Psoas muscle (tissue), 7 donors: ENCODE measurements at regions not wholly inside any gene's neighbourhood (a gene's known extent, or its start where the extent isn't known, plus 50 kb on each side); places are given as distances from the start of the nearest gene placed in this dataset.

ENCODE experiments used
- ATAC-seq, 4 donors: fragments of 200-7000 bp; cut with Tn5 transposase; one replicate each; pipeline ENCODE4 v1.9.1; 2020; ENCODE audit warnings: moderate library complexity in 3 of 4, mild to moderate bottlenecking in 2 of 4
- DNase-seq, 2 donors: peaks; one replicate each; pipeline ENCODE4 v3.0.0-alpha.2; 2020
- H3K27ac ChIP-seq: fragments of 200-600 bp; one replicate; pipeline ENCODE4 v1.8.0; 2022
- H3K27me3 ChIP-seq, 3 donors: fragments of 200-600 bp in 1 of 3; one replicate each; pipeline versions ENCODE4 v1.6.1 to v1.8.0; 2013 to 2022; ENCODE audit warnings: low read length in 2 of 3, mild to moderate bottlenecking in 2 of 3, moderate library complexity in 1 of 3; ENCODE audit not compliant: insufficient read depth in 3 of 3
- H3K36me3 ChIP-seq, 2 donors: fragments of 200-600 bp in 1 of 2; one replicate each; pipeline versions ENCODE4 v1.6.1 to v1.8.0; 2013 to 2022; ENCODE audit warnings: low read depth in 1 of 2, mild to moderate bottlenecking in 1 of 2, moderate library complexity in 1 of 2; ENCODE audit not compliant: insufficient read depth in 1 of 2
- H3K4me1 ChIP-seq: fragments of 200-600 bp; one replicate; pipeline ENCODE4 v1.8.0; 2022
- H3K4me3 ChIP-seq: fragments of 200-600 bp; one replicate; pipeline ENCODE4 v1.8.0; 2022; ENCODE audit warnings: mild to moderate bottlenecking
- H3K9me3 ChIP-seq: fragments of 200-600 bp; one replicate; pipeline ENCODE4 v1.8.0; 2022
- CTCF ChIP-seq: fragments of 200-600 bp; IDR thresholded peaks from one replicate; pipeline ENCODE4 v1.8.0; 2022; ENCODE audit warnings: antibody characterized with exemption
- WGBS, 3 donors: extraction: QIAGEN DNeasy Blood & Tissue Kit; methylation state at CpG; one replicate each; pipeline versions ENCODE4 v1.1.6 to v1.1.7; 2013; 5-methylcytosine and 5-hydroxymethylcytosine counted together
- intact Hi-C, 2 donors: fragments of 100-400 bp; cut with DNase I; formaldehyde crosslinking; loops; one replicate each; pipeline versions ENCODE4 v1.11.0 to v1.14.2; 2022
- donor health status: healthy with polysubstance abuse.
- donor health status: DM: no; HTN: no; CAD: no; lungs with moderate emphysema.
- donor health status: Bipolar disorder and iron deficiency.
- donor health status: healthy.
- donor health status: DM: yes; HTN: yes; CAD: no.
- donor health status: DM: no; HTN: no; CAD: no.
- donor health status: DM: yes; HTN: yes; CAD: no.

- TF ChIP-seq CTCF = no peak
- Histone ChIP-seq H3K36me3 (no peaks in the 10 kb centered on the region), H3K4me3 (no peak overlapping the region), H3K27me3 (no peaks in the 10 kb centered on the region), H3K4me1 (peaks cover 3% of the 10 kb centered on the region), H3K9me3 (no peaks in the 10 kb centered on the region), H3K27ac (no peak overlapping the region)
- intact Hi-C loops = no loop called here
- ATAC-seq (no peak), DNase-seq (no peak)
- 96 to 97% (median 96%) methylated on average over 3 of the region's 3 CpGs for WGBS, 3 donors
These were observed 97.9 kb upstream of the STEAP1B start for GRCh38 chr7:22597844-22598243.

- Histone ChIP-seq H3K27ac (no peak overlapping the region), H3K4me1 (no peaks in the 10 kb centered on the region), H3K36me3 (no peaks in the 10 kb centered on the region), H3K27me3 (peaks cover 0 to 3% (median 0%) of the 10 kb centered on the region in 3 donors), H3K4me3 (no peak overlapping the region), H3K9me3 (no peaks in the 10 kb centered on the region)
- intact Hi-C loops = no loop called here
- no peak for TF ChIP-seq CTCF
- DNase-seq = no peak
- 80 to 86% (median 82%) methylated on average over 5 of the region's 5 CpGs for WGBS, 3 donors
- no peak for ATAC-seq
These were observed 96.9 kb upstream of the STEAP1B start for GRCh38 chr7:22596763-22597400.

- TF ChIP-seq CTCF = no peak
- intact Hi-C loops = no loop called here
- H3K27ac ChIP-seq = no peak overlapping the region
- 82 to 86% (median 83%) methylated on average over 2 of the region's 2 CpGs for WGBS, 3 donors
- H3K27me3 ChIP-seq = peaks cover 0 to 3% (median 0%) of the 10 kb centered on the region in 3 donors
- H3K9me3 ChIP-seq = no peaks in the 10 kb centered on the region
- no peaks in the 10 kb centered on the region for H3K36me3 ChIP-seq
- no peak overlapping the region for H3K4me3 ChIP-seq
- no peak for DNase-seq
- no peaks in the 10 kb centered on the region for H3K4me1 ChIP-seq
- no peak for ATAC-seq
These were observed 94.0 kb upstream of the STEAP1B start for GRCh38 chr7:22594020-22594419.

- TF ChIP-seq CTCF = no peak
- no peak overlapping the region for H3K4me3 ChIP-seq
- no peak for ATAC-seq
- H3K4me1 ChIP-seq = peaks cover 8% of the 10 kb centered on the region
- H3K9me3 ChIP-seq = no peaks in the 10 kb centered on the region
- intact Hi-C loops = no loop called here
- no peak for DNase-seq
- H3K36me3 ChIP-seq = no peaks in the 10 kb centered on the region
- H3K27ac ChIP-seq = no peak overlapping the region
- peaks cover 0 to 3% (median 0%) of the 10 kb centered on the region in 3 donors for H3K27me3 ChIP-seq
- 92 to 94% (median 93%) methylated on average over 2 of the region's 2 CpGs for WGBS, 3 donors
These were observed 91.3 kb upstream of the STEAP1B start for GRCh38 chr7:22591271-22591670.
